T-helper 2 cell treated with Interferon-gamma antibody and Interleukin-4, amounts not matched to agents 100 ng/mL and 5 ng/mL, for 36 hours (primary cell): ENCODE measurements at regions not wholly inside any gene's neighbourhood (a gene's known extent, or its start where the extent isn't known, plus 50 kb on each side); places are given as distances from the start of the nearest gene placed in this dataset.

Experiments used
- intact Hi-C: fragments of 100-400 bp; cut with micrococcal nuclease; formaldehyde crosslinking; loops from one replicate; pipeline ENCODE4 v1.15.1; 2023

GRCh38 chr18:39842366-39842914 lies 2112.6 kb upstream of the PIK3C3 start:
- intact Hi-C loops, result no loop called here

- intact Hi-C loops, result no loop called here
Measured at GRCh38 chr18:39841482-39842365, 2113.3 kb upstream of the PIK3C3 start.

GRCh38 chr18:39840856-39841481 lies 2114.1 kb upstream of the PIK3C3 start:
- intact Hi-C loops, result no loop called here

- intact Hi-C loops, result no loop called here
Measured at GRCh38 chr18:39840406-39840805, 2114.6 kb upstream of the PIK3C3 start.

- intact Hi-C loops, result no loop called here
Measured at GRCh38 chr18:39839782-39840181, 2115.3 kb upstream of the PIK3C3 start.

GRCh38 chr18:39838831-39839230 lies 2116.2 kb upstream of the PIK3C3 start:
- intact Hi-C loops, result no loop called here

GRCh38 chr18:39835303-39836030 lies 2119.6 kb upstream of the PIK3C3 start:
- intact Hi-C loops, result no loop called here

- intact Hi-C loops, result no loop called here
Measured at GRCh38 chr18:39834636-39835035, 2120.4 kb upstream of the PIK3C3 start.

GRCh38 chr18:39825485-39826150 lies 2129.4 kb upstream of the PIK3C3 start:
- intact Hi-C loops, result no loop called here

- intact Hi-C loops, result no loop called here
Measured at GRCh38 chr18:39806525-39806924, 2148.5 kb upstream of the PIK3C3 start.

GRCh38 chr18:39805218-39805617 lies 2149.8 kb upstream of the PIK3C3 start:
- intact Hi-C loops, result no loop called here

GRCh38 chr18:39802648-39803229 lies 2152.3 kb upstream of the PIK3C3 start:
- intact Hi-C loops, result no loop called here

GRCh38 chr18:39801848-39802247 lies 2153.2 kb upstream of the PIK3C3 start:
- intact Hi-C loops, result no loop called here

- intact Hi-C loops, result no loop called here
Measured at GRCh38 chr18:39801010-39801409, 2154.0 kb upstream of the PIK3C3 start.

GRCh38 chr18:39799006-39799405 lies 2156.0 kb upstream of the PIK3C3 start:
- intact Hi-C loops, result no loop called here

- intact Hi-C loops, result no loop called here
Measured at GRCh38 chr18:39796393-39796792, 2158.6 kb upstream of the PIK3C3 start.

GRCh38 chr18:39795350-39795749 lies 2159.7 kb upstream of the PIK3C3 start:
- intact Hi-C loops, result no loop called here

GRCh38 chr18:39793609-39794008 lies 2161.4 kb upstream of the PIK3C3 start:
- intact Hi-C loops, result no loop called here

GRCh38 chr18:39788383-39788782 lies 2166.7 kb upstream of the PIK3C3 start:
- intact Hi-C loops, result no loop called here

GRCh38 chr18:39786477-39786876 lies 2168.6 kb upstream of the PIK3C3 start:
- intact Hi-C loops, result no loop called here

- intact Hi-C loops, result no loop called here
Measured at GRCh38 chr18:39784541-39784940, 2170.5 kb upstream of the PIK3C3 start.
